ENCODE measurements at regions not wholly inside any gene's neighbourhood (a gene's known extent, or its start where the extent isn't known, plus 50 kb on each side); places are given as distances from the start of the nearest gene placed in this dataset.

DNA sequence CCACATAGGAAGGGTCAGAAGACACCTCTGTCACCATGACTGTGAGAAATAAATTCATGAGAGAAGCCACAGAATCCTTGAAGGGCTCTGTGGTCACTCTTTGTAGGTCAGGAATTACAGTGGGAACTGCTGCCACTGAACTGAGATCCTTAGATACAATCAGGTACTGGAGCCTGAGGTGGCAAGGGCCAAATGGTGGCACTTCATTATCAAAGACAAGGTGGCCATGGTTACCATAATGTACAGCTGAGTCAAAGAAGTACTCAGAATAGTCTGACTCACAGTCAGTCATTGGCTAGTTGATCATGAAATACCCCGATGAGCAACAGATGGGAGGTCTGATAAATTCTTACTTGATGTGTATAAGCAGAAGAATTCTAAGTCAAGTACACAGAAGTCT is 131.9 kb downstream of the RTL3 start:
- no peaks in the 10 kb centered on the region for H3K27me3 ChIP-seq (ENCODE audit: control insufficient read depth, insufficient read depth, low read length)
- TF ChIP-seq CTCF (IDR thresholded peaks at IDR 0.05; ENCODE audit: insufficient read depth, low read depth, low read length): no peak
- H3K36me3 ChIP-seq (ENCODE audit: control insufficient read depth, insufficient read depth, low read length): no peaks in the 10 kb centered on the region
- ChIA-PET CTCF (no interaction called here), POLR2A (no interaction called here)
- no peak for DNase-seq (ENCODE audit: low read depth)
- no peak overlapping the region for H3K4me3 ChIP-seq (ENCODE audit: low read depth, low read length)

- ChIA-PET CTCF (no interaction called here), POLR2A (no interaction called here)
- TF ChIP-seq CTCF (IDR thresholded peaks at IDR 0.05; ENCODE audit: insufficient read depth, low read depth, low read length): no peak
Measured at GRCh38 chrX:78522601-78523000, 136.5 kb downstream of the RTL3 start.

DNA sequence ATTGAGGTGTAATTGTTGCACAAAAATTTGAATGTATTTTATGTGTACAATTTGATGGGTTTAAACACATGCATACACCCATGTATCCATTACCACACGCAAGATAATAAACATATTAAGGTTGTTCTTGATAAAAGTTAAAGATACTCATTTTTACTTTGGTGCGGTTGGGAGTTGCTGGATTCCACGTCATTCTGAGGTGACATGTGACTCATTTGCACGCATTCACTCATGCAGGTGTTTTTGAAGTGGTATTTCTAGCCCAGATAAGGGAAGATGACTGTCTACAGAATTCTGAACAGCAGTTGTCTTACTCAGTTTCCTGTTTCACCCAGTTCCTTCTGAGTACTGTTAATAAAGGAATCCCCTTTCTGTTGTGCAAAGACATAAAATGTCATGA is 142.0 kb downstream of the RTL3 start:
- CTCF ChIA-PET: no interaction called here
- no peak for DNase-seq (ENCODE audit: low read depth)
- POLR2A ChIA-PET: no interaction called here
- no peak overlapping the region for H3K4me3 ChIP-seq (ENCODE audit: low read depth, low read length)
- TF ChIP-seq CTCF (IDR thresholded peaks at IDR 0.05; ENCODE audit: insufficient read depth, low read depth, low read length): no peak
- H3K36me3 ChIP-seq (ENCODE audit: control insufficient read depth, insufficient read depth, low read length): no peaks in the 10 kb centered on the region
- H3K27me3 ChIP-seq (ENCODE audit: control insufficient read depth, insufficient read depth, low read length): no peaks in the 10 kb centered on the region

More at GRCh38 chrX:78522601-78523000, 136.5 kb downstream of the RTL3 start:
- Histone ChIP-seq H3K36me3 (ENCODE audit: control insufficient read depth, insufficient read depth, low read length) (no peaks in the 10 kb centered on the region), H3K4me3 (ENCODE audit: low read depth, low read length) (no peak overlapping the region), H3K27me3 (ENCODE audit: control insufficient read depth, insufficient read depth, low read length) (no peaks in the 10 kb centered on the region)
- no peak for DNase-seq (ENCODE audit: low read depth)

- ChIA-PET CTCF (interaction anchor here (0.7 kb wide), 1 partner anchor 11 kb away, joined by 3 read pairs; no protein-coding TSS in a partner anchor), POLR2A (no interaction called here)
- Histone ChIP-seq H3K4me3 (ENCODE audit: low read depth, low read length) (no peak overlapping the region), H3K27me3 (ENCODE audit: control insufficient read depth, insufficient read depth, low read length) (no peaks in the 10 kb centered on the region), H3K36me3 (ENCODE audit: control insufficient read depth, insufficient read depth, low read length) (no peaks in the 10 kb centered on the region)
- no peak for TF ChIP-seq CTCF (IDR thresholded peaks at IDR 0.05; ENCODE audit: insufficient read depth, low read depth, low read length)
- no peak for DNase-seq (ENCODE audit: low read depth)
Measured at GRCh38 chrX:78514852-78515251, 144.3 kb downstream of the RTL3 start.

- Histone ChIP-seq H3K27me3 (ENCODE audit: control insufficient read depth, insufficient read depth, low read length) (no peaks in the 10 kb centered on the region), H3K4me3 (ENCODE audit: low read depth, low read length) (no peak overlapping the region), H3K36me3 (ENCODE audit: control insufficient read depth, insufficient read depth, low read length) (no peaks in the 10 kb centered on the region)
- ChIA-PET POLR2A (no interaction called here), CTCF (interaction anchor here (0.6 kb wide), 1 partner anchor 28 kb away, joined by 3 read pairs; no protein-coding TSS in a partner anchor)
- TF ChIP-seq CTCF (IDR thresholded peaks at IDR 0.05; ENCODE audit: insufficient read depth, low read depth, low read length): no peak
- no peak for DNase-seq (ENCODE audit: low read depth)
Measured at GRCh38 chrX:78513971-78514738, 145.0 kb downstream of the RTL3 start.
